ENCODE measurements at regions not wholly inside any gene's neighbourhood (a gene's known extent, or its start where the extent isn't known, plus 50 kb on each side); places are given as distances from the start of the nearest gene placed in this dataset.

- ChIA-PET POLR2A (no interaction called here), CTCF (ENCODE audit: low intra/inter-chr PET ratio, low total read pairs) (no interaction called here)
- no TSS peak for BruUV-seq (replicated peaks)
- no peak overlapping the region for H3K27ac ChIP-seq (ENCODE audit: extremely low read length, insufficient read depth, low read length)
- intact Hi-C loops (cut with micrococcal nuclease; ENCODE audit: unreplicated experiment) (no loop called here), in situ Hi-C loops (cut with HindIII; ENCODE audit: extremely low pct_ligation_motif_present, low pct_unique_long_range_greater_than_20kb) (no loop called here)
- H3K27me3 ChIP-seq (ENCODE audit: control insufficient read depth in 1 of 2, insufficient read depth in 2 of 2, low read length in 2 of 2) = no peaks in the 10 kb centered on the region; a peak in 1 of 5 replicates
- no peak overlapping the region for H3K9ac ChIP-seq (ENCODE audit: insufficient read depth, low read depth, low read length)
- TF ChIP-seq TFDP1 (CRISPR knock-in tag; IDR thresholded peaks at IDR 0.05; ENCODE audit: borderline replicate concordance) (no peak), STAT6 (CRISPR knock-in tag; IDR thresholded peaks at IDR 0.05; ENCODE audit: borderline replicate concordance) (no peak), ZNF710 (CRISPR knock-in tag; IDR thresholded peaks at IDR 0.05; ENCODE audit: borderline replicate concordance) (no peak), HNRNPK (IDR thresholded peaks at IDR 0.05; ENCODE audit: low read depth, low read length, poor library complexity, severe bottlenecking) (peak; percentile 76), HOXA3 (CRISPR knock-in tag; IDR thresholded peaks at IDR 0.05) (no peak), ZNF629 (CRISPR knock-in tag; conservative IDR thresholded peaks at IDR 0.05) (no peak), HMGXB3 (CRISPR knock-in tag; IDR thresholded peaks at IDR 0.05; ENCODE audit: borderline replicate concordance) (no peak), AKNA (CRISPR knock-in tag; IDR thresholded peaks at IDR 0.05; ENCODE audit: borderline replicate concordance) (no peak)
- no peaks in the 10 kb centered on the region; the same call in 1 of the 2 replicates for H3K4me1 ChIP-seq (ENCODE audit: insufficient read depth, low read length)
- no peaks in the 10 kb centered on the region for H4K20me1 ChIP-seq (ENCODE audit: insufficient read depth, low read length)
- H2AFZ ChIP-seq (ENCODE audit: low read length) = no peak overlapping the region
- DNase-seq (ENCODE audit: low spot score) (no peak), FAIRE-seq (no peak), ATAC-seq (no peak)
- H3K4me3 ChIP-seq (replicated peaks in 1 of 3; ENCODE audit: insufficient read depth in 1 of 3, low read depth in 2 of 3, low read length in 3 of 3) = no peak overlapping the region
- no peaks in the 10 kb centered on the region for H3K9me3 ChIP-seq (ENCODE audit: low read length)
- no peak overlapping the region for H3K4me2 ChIP-seq (ENCODE audit: low read depth, low read length)
- no peaks in the 10 kb centered on the region for H3K36me3 ChIP-seq (replicated peaks in 1 of 2; ENCODE audit: control insufficient read depth in 1 of 2, insufficient read depth in 2 of 2, low read length in 2 of 2)
- WGBS (ENCODE audit: low lambda C conversion rate) = 20% methylated on average over 4 of the region's 4 CpGs
- H3K79me2 ChIP-seq (ENCODE audit: insufficient read depth, low read length) = no peaks in the 10 kb centered on the region
These were observed 530.5 kb downstream of the ACTR3B start for GRCh38 chr7:153290066-153290465.
